LNCAP (cell line): ENCODE measurements at regions not wholly inside any gene's neighbourhood (a gene's known extent, or its start where the extent isn't known, plus 50 kb on each side); places are given as distances from the start of the nearest gene placed in this dataset.

Source experiments
- TF ChIP-seq, protein P1 (sequence below): fragments of 450-650 bp; IDR thresholded peaks from 2 replicates; pipeline ENCODE4 v1.5.1; 2017; ENCODE audit warnings: mild to moderate bottlenecking

DNA sequence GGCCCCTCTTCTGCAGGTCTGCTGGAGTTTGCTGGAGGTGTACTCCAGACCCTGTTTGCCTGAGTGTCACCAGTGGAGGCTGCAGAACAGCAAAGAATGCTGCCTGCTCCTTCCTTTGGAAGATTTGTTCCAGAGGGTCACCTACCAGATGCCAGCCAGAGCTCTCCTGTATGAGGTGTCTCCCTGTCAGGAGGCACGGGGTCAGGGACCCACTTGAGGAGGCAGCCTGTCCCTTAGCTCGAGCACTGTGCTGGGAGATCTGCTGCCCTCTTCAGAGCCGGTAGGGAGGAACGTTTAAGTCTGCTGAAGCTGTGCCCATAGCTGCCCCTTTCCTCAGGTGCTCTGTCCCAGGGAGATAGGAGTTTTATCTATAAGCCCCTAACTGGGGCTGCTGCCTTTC is 207.9 kb downstream of the FAT3 start:
- TF ChIP-seq, protein P1, sequence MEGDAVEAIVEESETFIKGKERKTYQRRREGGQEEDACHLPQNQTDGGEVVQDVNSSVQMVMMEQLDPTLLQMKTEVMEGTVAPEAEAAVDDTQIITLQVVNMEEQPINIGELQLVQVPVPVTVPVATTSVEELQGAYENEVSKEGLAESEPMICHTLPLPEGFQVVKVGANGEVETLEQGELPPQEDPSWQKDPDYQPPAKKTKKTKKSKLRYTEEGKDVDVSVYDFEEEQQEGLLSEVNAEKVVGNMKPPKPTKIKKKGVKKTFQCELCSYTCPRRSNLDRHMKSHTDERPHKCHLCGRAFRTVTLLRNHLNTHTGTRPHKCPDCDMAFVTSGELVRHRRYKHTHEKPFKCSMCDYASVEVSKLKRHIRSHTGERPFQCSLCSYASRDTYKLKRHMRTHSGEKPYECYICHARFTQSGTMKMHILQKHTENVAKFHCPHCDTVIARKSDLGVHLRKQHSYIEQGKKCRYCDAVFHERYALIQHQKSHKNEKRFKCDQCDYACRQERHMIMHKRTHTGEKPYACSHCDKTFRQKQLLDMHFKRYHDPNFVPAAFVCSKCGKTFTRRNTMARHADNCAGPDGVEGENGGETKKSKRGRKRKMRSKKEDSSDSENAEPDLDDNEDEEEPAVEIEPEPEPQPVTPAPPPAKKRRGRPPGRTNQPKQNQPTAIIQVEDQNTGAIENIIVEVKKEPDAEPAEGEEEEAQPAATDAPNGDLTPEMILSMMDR, result no peak

DNA sequence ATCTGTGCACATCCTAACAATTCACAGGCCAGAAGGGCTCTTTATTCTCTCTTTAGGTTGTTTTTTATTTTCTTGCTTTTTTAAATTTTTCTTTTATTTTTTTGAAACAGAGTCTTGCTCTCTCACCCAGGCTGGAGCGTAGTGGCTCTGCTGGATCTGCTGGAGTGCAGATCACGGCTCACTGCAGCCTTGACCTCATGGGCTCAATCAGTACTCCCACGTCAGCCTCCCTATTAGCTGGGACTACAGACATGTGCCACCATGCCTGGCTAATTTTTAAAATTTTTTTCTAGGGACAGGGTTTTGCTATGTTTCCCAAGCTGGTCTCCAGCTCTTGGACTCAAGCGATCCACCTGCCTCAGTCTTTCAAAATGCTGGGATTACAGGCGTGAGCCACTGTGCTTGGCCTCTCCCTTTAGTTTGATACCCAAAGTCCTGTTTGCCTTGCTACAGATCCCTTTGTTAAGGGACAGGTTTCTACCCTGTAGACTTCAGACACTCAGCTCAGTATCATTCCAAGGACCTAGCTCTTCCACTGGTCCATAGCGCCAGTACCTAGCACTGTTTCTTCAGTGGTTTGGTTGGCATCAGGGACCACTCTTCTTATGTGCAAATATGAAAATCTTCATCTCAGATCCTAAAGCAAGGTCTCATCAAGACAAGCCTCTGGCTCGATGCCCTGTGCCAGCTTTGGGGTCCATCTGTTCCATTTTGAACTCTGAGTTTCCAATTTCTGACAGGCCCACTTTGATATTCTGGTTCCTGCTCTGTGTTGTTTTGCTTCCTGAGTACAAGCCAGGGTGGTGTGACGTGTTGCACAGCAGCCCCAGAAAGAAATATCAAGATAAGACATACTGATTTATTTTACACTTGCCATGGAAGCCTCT is 211.7 kb downstream of the FAT3 start:
- TF ChIP-seq, protein P1, result no peak

DNA sequence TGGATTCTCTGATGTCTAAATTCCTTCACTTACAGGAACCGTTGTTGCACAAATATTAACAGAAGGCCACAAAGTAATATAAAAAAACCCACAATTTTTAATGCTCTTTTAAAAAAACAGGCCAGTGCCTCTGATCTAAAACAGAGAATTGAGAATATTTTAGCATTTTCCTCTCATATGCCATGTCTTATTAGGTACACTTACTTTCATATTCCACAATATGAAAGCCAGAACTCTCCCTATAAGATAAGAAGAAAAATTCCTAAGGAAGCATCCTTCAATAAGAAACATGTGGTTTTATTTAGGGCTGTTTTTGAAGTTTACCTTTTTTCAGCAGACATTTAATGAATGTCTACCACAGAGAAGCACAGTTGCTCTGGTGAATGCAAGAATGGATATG is 214.5 kb downstream of the FAT3 start:
- TF ChIP-seq, protein P1, result no peak

DNA sequence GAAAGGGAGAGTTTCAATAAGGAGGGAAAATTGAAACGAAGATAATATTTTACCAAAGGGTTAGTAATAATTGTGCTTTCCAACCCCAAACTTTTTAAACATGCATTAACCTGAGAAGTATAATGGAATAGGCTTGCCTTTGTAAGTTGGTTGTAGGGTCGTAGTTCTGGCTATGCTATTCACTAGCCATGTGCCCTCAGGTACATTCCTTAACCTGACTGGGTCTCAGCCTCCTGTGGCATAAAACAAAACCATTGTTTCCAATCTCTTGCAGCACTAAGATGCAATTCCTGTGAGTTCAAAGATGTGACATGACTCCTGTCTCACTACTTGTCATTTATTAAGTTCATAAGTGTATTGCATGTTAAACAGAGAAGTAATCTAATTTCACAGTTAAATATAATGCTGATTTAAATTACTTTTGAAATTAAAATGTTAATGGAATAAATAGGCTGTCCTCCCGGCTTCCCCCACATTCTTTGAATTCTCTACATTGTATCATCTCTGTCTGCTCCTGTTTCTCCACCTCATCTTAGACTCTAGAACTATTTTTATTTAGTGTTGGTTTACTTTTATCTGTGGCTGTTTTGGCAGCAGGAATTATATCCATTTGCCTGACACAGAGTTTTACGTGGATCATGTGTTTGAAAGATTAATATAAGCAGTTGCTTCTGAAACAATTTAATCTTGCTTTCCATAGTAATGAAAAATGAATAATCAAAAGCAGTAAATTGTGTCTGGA is 216.3 kb downstream of the FAT3 start:
- TF ChIP-seq, protein P1, result no peak

DNA sequence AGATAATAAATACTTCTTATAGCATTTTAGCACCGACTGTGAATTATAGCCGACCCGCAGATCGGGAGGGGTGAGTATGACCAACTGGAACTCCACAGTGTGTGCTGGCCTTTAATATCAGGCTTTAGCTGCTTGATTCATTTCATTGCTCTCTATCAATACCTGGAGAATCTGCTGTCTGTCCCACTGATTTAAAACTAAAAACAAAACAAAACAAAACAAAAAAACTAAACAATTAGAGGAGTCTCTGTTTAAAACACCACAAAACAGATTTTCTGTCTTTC is 216.8 kb downstream of the FAT3 start:
- TF ChIP-seq, protein P1, result no peak

DNA sequence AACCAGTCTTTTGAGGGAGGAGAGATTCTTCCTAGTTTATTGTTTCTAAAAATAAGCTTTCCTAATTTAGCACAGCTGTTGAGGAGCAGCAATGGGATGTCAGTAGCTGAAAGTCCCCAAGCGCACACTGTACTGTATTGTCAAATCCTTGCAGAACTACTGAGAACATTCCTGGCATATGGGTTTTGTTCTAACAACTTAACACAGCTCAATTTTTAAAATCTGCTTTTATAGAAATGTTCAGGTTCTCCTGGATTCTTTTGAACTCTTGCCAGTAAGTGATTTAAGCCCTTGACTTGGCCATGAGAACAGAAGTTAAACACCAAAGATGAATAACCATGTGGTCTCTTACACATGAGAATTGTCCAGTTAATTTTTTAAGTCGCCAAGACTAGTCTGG is 218.6 kb downstream of the FAT3 start:
- TF ChIP-seq, protein P1, result no peak

DNA sequence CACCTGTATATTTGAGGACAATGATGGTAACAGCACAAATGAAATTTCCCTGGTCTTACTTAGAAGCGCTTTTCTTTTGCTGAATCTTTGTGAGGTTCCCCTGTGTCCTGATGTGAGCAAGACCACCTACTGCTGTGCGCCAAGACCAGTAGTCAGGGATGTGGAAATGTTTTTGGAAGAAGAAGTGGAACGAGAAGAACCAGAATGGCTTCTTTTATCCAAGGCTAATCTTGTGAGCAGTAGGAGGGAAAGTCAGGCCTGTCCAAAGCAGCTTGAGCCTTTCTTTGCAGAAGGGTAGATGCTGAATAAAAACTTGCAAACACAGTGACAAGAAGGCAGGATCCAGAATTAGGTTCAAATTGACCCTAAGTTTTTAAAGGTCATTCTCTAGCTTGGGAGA is 223.0 kb downstream of the FAT3 start:
- TF ChIP-seq, protein P1, result no peak
